ENCODE measurements at regions not wholly inside any gene's neighbourhood (a gene's known extent, or its start where the extent isn't known, plus 50 kb on each side); places are given as distances from the start of the nearest gene placed in this dataset.

GRCh38 chrX:39603230-39603629, 494.5 kb downstream of the BCOR start (continued):
- TF ChIP-seq ZBTB33 (IDR thresholded peaks at IDR 0.05; ENCODE audit: extremely low read depth, insufficient replicate concordance, low read length): no peak
- no peak for TF ChIP-seq CBX3 (IDR thresholded peaks at IDR 0.05; ENCODE audit: low read depth)
- no peak for TF ChIP-seq CEBPB (IDR thresholded peaks at IDR 0.05; ENCODE audit: low read depth)

DNA sequence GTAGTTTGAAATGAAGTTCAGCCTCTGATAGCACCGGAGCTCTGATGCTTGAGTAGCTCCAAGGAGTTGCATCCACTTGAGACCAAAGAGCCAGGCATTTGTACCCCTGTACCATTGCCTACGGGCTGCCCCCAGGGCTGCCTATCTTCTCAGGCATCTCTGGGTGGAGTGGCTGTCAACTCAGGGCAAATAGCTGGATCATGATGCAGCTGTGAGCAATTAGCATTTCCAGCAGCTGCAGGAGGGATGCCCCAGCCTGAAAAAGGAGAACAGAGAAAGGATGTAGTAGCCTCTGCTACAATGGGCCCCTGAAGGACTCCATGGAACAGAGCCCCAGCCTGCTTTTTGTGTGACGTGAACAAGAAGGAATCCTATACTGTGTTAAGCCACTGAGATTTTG, 492.6 kb downstream of the BCOR start:
- no peaks in the 10 kb centered on the region for H3K9me3 ChIP-seq (ENCODE audit: control insufficient read depth in 1 of 2, insufficient read depth in 1 of 2, low read depth in 1 of 2, low read length in 2 of 2)
- H3K9ac ChIP-seq (ENCODE audit: low read length): no peak overlapping the region
- no peak overlapping the region for H3K4me2 ChIP-seq (ENCODE audit: low read length)
- no peak overlapping the region for H2AFZ ChIP-seq (ENCODE audit: low read depth, low read length, poor library complexity, severe bottlenecking)
- POLR2A ChIA-PET: no interaction called here
- RAD21 ChIA-PET (ENCODE audit: low non-redundant PET in 1 of 2, low total read pairs in 2 of 2, uncharacterized antibody in 2 of 2, unreplicated experiment in 2 of 2): no interaction called here
- no peak for DNase-seq (ENCODE audit: low read depth, low spot score)
- H3K27me3 ChIP-seq (ENCODE audit: insufficient read depth, low read length): no peaks in the 10 kb centered on the region
- no peaks in the 10 kb centered on the region for H3K79me2 ChIP-seq (ENCODE audit: insufficient read depth, low read length)
- no peak for ATAC-seq
- H4K20me1 ChIP-seq (ENCODE audit: insufficient read depth): no peaks in the 10 kb centered on the region
- no peaks in the 10 kb centered on the region for H3K4me1 ChIP-seq (ENCODE audit: control insufficient read depth in 1 of 2, insufficient read depth in 2 of 2, low read length in 2 of 2)
- BruUV-seq (replicated peaks): no TSS peak
- no peaks in the 10 kb centered on the region for H3K9me2 ChIP-seq (ENCODE audit: insufficient read depth)
- no peak overlapping the region for H3K4me3 ChIP-seq (replicated peaks in 1 of 2; ENCODE audit: low read depth in 1 of 2, low read length in 2 of 2)
- CTCF ChIA-PET: no interaction called here
- no peak for TF ChIP-seq EZH2 (IDR thresholded peaks at IDR 0.05)
- H3K36me3 ChIP-seq (ENCODE audit: control insufficient read depth in 1 of 2, insufficient read depth in 2 of 2, low read length in 2 of 2): no peaks in the 10 kb centered on the region
- H3K27ac ChIP-seq (ENCODE audit: low read depth, low read length): no peak overlapping the region
- intact Hi-C loops (cut with micrococcal nuclease): no loop called here

DNA sequence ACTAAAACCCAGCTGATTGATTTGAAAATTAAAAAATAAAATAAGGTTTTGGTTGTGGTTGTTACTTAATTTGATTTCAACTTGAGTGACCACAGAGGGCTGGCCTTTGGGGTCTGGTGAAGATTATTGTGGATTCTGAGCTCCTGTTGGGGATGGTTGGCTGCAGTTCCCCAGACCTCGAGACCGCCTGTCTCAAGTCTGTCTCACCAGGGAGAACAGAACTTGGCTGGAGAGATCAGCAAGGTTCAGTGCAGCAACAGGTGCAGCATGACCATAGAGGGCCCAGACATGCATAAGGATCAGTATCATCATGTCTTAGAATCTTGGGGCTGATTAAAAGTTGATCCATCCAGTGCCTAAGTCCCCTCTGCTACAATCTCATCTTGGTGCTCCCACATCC, 491.9 kb downstream of the BCOR start:
- Histone ChIP-seq H3K27ac (ENCODE audit: low read depth, low read length) (no peak overlapping the region), H3K4me1 (ENCODE audit: control insufficient read depth in 1 of 2, insufficient read depth in 2 of 2, low read length in 2 of 2) (no peaks in the 10 kb centered on the region), H4K20me1 (ENCODE audit: insufficient read depth) (no peaks in the 10 kb centered on the region), H3K9me3 (ENCODE audit: control insufficient read depth in 1 of 2, insufficient read depth in 1 of 2, low read depth in 1 of 2, low read length in 2 of 2) (no peaks in the 10 kb centered on the region), H3K9me2 (ENCODE audit: insufficient read depth) (no peaks in the 10 kb centered on the region), H3K27me3 (ENCODE audit: insufficient read depth, low read length) (no peaks in the 10 kb centered on the region), H3K4me3 (replicated peaks in 1 of 2; ENCODE audit: low read depth in 1 of 2, low read length in 2 of 2) (no peak overlapping the region), H3K4me2 (ENCODE audit: low read length) (no peak overlapping the region), H3K9ac (ENCODE audit: low read length) (no peak overlapping the region), H3K79me2 (ENCODE audit: insufficient read depth, low read length) (no peaks in the 10 kb centered on the region), H2AFZ (ENCODE audit: low read depth, low read length, poor library complexity, severe bottlenecking) (no peak overlapping the region), H3K36me3 (ENCODE audit: control insufficient read depth in 1 of 2, insufficient read depth in 2 of 2, low read length in 2 of 2) (no peaks in the 10 kb centered on the region)
- DNase-seq (ENCODE audit: low read depth, low spot score) (no peak), ATAC-seq (no peak)
- ChIA-PET RAD21 (ENCODE audit: low non-redundant PET in 1 of 2, low total read pairs in 2 of 2, uncharacterized antibody in 2 of 2, unreplicated experiment in 2 of 2) (no interaction called here), POLR2A (no interaction called here), CTCF (no interaction called here)
- no TSS peak for BruUV-seq (replicated peaks)
- intact Hi-C loops (cut with micrococcal nuclease): no loop called here
- TF ChIP-seq ZFX (IDR thresholded peaks at IDR 0.05) (no peak), ZNF274 (IDR thresholded peaks at IDR 0.05; ENCODE audit: low read depth, low read length) (no peak), ZBTB33 (IDR thresholded peaks at IDR 0.05; ENCODE audit: extremely low read depth, insufficient replicate concordance, low read length) (no peak), FOSL1 (IDR thresholded peaks at IDR 0.05; ENCODE audit: low read depth) (no peak), ATF3 (IDR thresholded peaks at IDR 0.05) (no peak), CEBPB (IDR thresholded peaks at IDR 0.05; ENCODE audit: low read depth) (no peak), EZH2phosphoT487 (IDR thresholded peaks at IDR 0.05; ENCODE audit: borderline replicate concordance) (no peak), CTCF (IDR thresholded peaks at IDR 0.05 in 2 of 3, conservative IDR thresholded peaks at IDR 0.05 in 1 of 3; ENCODE audit: borderline replicate concordance in 1 of 3, insufficient read depth in 1 of 3, low read depth in 2 of 3, low read length in 2 of 3) (no peak)

Measured in HCT116 (cell line).